HCT116 (cell line): ENCODE measurements at regions not wholly inside any gene's neighbourhood (a gene's known extent, or its start where the extent isn't known, plus 50 kb on each side); places are given as distances from the start of the nearest gene placed in this dataset.

ENCODE experiments used
- ATAC-seq: fragments of 200-7000 bp; cut with Tn5 transposase; 2 replicates; pipeline ENCODE4 v1.9.1; 2020; ENCODE audit warnings: mild to moderate bottlenecking, moderate library complexity
- BruUV-seq: library from RNA; stranded (reverse); fragments of 400-500 nt; replicated peaks from 2 replicates; lab custom pipeline; 2021; lab: Mats Ljungman, UMichigan
- CTCF ChIA-PET: fragments of 300-600 bp; sonication (Branson Sonifier 250); formaldehyde crosslinking; loops from one replicate; lab custom pipeline; 2021; ENCODE audit warnings: antibody characterized with exemption; lab: Charles Lee
- POLR2A ChIA-PET: fragments of 300-600, 350-600 bp; sonication (Branson Sonifier 250); formaldehyde crosslinking; loops from one replicate; lab custom pipeline; 2021; ENCODE audit warnings: antibody characterized with exemption; lab: Charles Lee
- RAD21 ChIA-PET, 2 experiments: fragments of 300-600 bp; sonication (Branson Sonifier 250); formaldehyde crosslinking; loops; one replicate each; lab custom pipeline; 2023; ENCODE audit warnings: low total read pairs in 2 of 2; ENCODE audit not compliant: uncharacterized antibody in 2 of 2, unreplicated experiment in 2 of 2, low non-redundant PET in 1 of 2; lab: Charles Lee
- DNase-seq: peaks from one replicate; pipeline ENCODE4 v3.0.0-alpha.2; 2010; ENCODE audit warnings: low read depth, low spot score
- H2AFZ ChIP-seq: fragments of 200-600 bp; shearing (Covaris generic), sonication (generic); 2 replicates; pipeline ENCODE4 v1.6.1; 2017; ENCODE audit warnings: low read depth, mixed run types, mixed read lengths, antibody characterized with exemption, low read length; ENCODE audit not compliant: poor library complexity, severe bottlenecking
- H3K27ac ChIP-seq: 2 replicates; pipeline ENCODE4 v1.5.1; 2012; ENCODE audit warnings: low read depth, low read length
- H3K27me3 ChIP-seq: fragments of 200-600 bp; sonication (generic); 2 replicates; pipeline ENCODE4 v1.6.1; 2016; ENCODE audit warnings: mixed run types, low read length, mixed read lengths; ENCODE audit not compliant: insufficient read depth
- H3K36me3 ChIP-seq, 2 experiments: fragments of 200-500 bp in 1 of 2; fragments of 200-600 bp in 1 of 2; sonication (Bioruptor generic) in 1 of 2; sonication (generic) in 1 of 2; 2 replicates each; pipeline versions ENCODE4 v1.5.1 to v1.6.1; 2014 to 2016; ENCODE audit warnings: low read length in 2 of 2, inconsistent platforms in 1 of 2, mixed read lengths in 1 of 2, mixed run types in 1 of 2; ENCODE audit not compliant: insufficient read depth in 2 of 2, control insufficient read depth in 1 of 2
- H3K4me1 ChIP-seq, 2 experiments: fragments of 200-600 bp in 1 of 2; sonication (generic) in 1 of 2; 2 replicates each; pipeline versions ENCODE4 v1.5.1 to v1.6.1; 2012 to 2017; ENCODE audit warnings: low read length in 2 of 2, inconsistent platforms in 1 of 2, mild to moderate bottlenecking in 1 of 2, mixed read lengths in 1 of 2, mixed run types in 1 of 2, moderate library complexity in 1 of 2; ENCODE audit not compliant: insufficient read depth in 2 of 2, control insufficient read depth in 1 of 2
- H3K4me2 ChIP-seq: fragments of 200-600 bp; sonication (generic); 2 replicates; pipeline ENCODE4 v1.6.1; 2017; ENCODE audit warnings: mixed run types, low read length, mixed read lengths
- H3K4me3 ChIP-seq, 2 experiments: fragments of 200-600 bp in 1 of 2; sonication (generic) in 1 of 2; replicated peaks in 1 of 2; 2 replicates each; pipeline ENCODE4 v1.5.1; 2011 to 2016; ENCODE audit warnings: low read length in 2 of 2, control low read depth in 1 of 2, low read depth in 1 of 2, mild to moderate bottlenecking in 1 of 2, mixed read lengths in 1 of 2, mixed run types in 1 of 2
- H3K79me2 ChIP-seq: fragments of 200-600 bp; sonication (generic); 2 replicates; pipeline ENCODE4 v1.6.1; 2017; ENCODE audit warnings: mild to moderate bottlenecking, mixed run types, low read length, moderate library complexity, mixed read lengths; ENCODE audit not compliant: insufficient read depth
- H3K9ac ChIP-seq: fragments of 200-600 bp; sonication (generic); 2 replicates; pipeline ENCODE4 v1.6.1; 2016; ENCODE audit warnings: low read length, mixed read lengths
- H3K9me2 ChIP-seq: fragments of 200-600 bp; sonication (generic), shearing (Covaris generic); 2 replicates; pipeline ENCODE4 v1.6.1; 2017; ENCODE audit warnings: mixed run types, mild to moderate bottlenecking, moderate library complexity; ENCODE audit not compliant: insufficient read depth
- H3K9me3 ChIP-seq, 2 experiments: fragments of 200-500 bp in 1 of 2; fragments of 200-600 bp in 1 of 2; sonication (Bioruptor generic) in 1 of 2; sonication (generic) in 1 of 2; 2 replicates each; pipeline ENCODE4 v1.6.1; 2014 to 2017; ENCODE audit warnings: low read length in 2 of 2, mixed read lengths in 2 of 2, inconsistent platforms in 1 of 2, low read depth in 1 of 2, mild to moderate bottlenecking in 1 of 2, mixed run types in 1 of 2, moderate library complexity in 1 of 2; ENCODE audit not compliant: control insufficient read depth in 1 of 2, insufficient read depth in 1 of 2
- H4K20me1 ChIP-seq: fragments of 200-600 bp; sonication (generic), shearing (Covaris generic); 2 replicates; pipeline ENCODE4 v1.6.1; 2017; ENCODE audit warnings: mixed run types, mild to moderate bottlenecking, moderate library complexity; ENCODE audit not compliant: insufficient read depth
- CBX3 ChIP-seq: IDR thresholded peaks from 2 replicates; pipeline ENCODE4 v1.6.1; 2012; ENCODE audit warnings: low read depth
- CEBPB ChIP-seq: IDR thresholded peaks from 2 replicates; pipeline ENCODE4 v1.6.1; 2012; ENCODE audit warnings: low read depth
- EGR1 ChIP-seq: IDR thresholded peaks from 2 replicates; pipeline ENCODE4 v1.6.1; 2012; ENCODE audit warnings: low read depth
- ELF1 ChIP-seq: IDR thresholded peaks from 2 replicates; pipeline ENCODE4 v1.6.1; 2012; ENCODE audit warnings: low read depth, borderline replicate concordance
- EZH2 ChIP-seq: fragments of 200-600 bp; sonication (generic); IDR thresholded peaks from 2 replicates; pipeline ENCODE4 v1.6.1; 2017; ENCODE audit warnings: antibody characterized with exemption, mixed run types
- EZH2phosphoT487 ChIP-seq: fragments of 200-600 bp; IDR thresholded peaks from 2 replicates; pipeline ENCODE4 v1.6.1; 2018; ENCODE audit warnings: antibody characterized with exemption, borderline replicate concordance
- FOSL1 ChIP-seq: IDR thresholded peaks from 2 replicates; pipeline ENCODE4 v1.6.1; 2012; ENCODE audit warnings: low read depth
- JUND ChIP-seq: IDR thresholded peaks from 2 replicates; pipeline ENCODE4 v1.6.1; 2012
- POLR2A ChIP-seq: IDR thresholded peaks from 2 replicates; pipeline ENCODE4 v1.7.0; 2011; ENCODE audit warnings: borderline replicate concordance; ENCODE audit not compliant: insufficient read depth, insufficient read length; ENCODE audit errors: extremely low read depth
- POLR2AphosphoS5 ChIP-seq: IDR thresholded peaks from 2 replicates; pipeline ENCODE4 v1.6.1; 2011; ENCODE audit warnings: mild to moderate bottlenecking, low read depth, low read length, moderate library complexity
- SIN3A ChIP-seq: IDR thresholded peaks from 2 replicates; pipeline ENCODE4 v1.6.1; 2012; ENCODE audit warnings: low read depth
- SP1 ChIP-seq: IDR thresholded peaks from 2 replicates; pipeline ENCODE4 v1.6.1; 2012; ENCODE audit warnings: low read depth
- SRF ChIP-seq: IDR thresholded peaks from 2 replicates; pipeline ENCODE4 v1.6.1; 2012; ENCODE audit warnings: low read depth
- TCF7L2 ChIP-seq: IDR thresholded peaks from 2 replicates; pipeline ENCODE4 v1.7.0; 2011; ENCODE audit warnings: borderline replicate concordance, inconsistent platforms; ENCODE audit not compliant: insufficient read depth, insufficient read length; ENCODE audit errors: extremely low read depth
- ZNF274 ChIP-seq: fragments of 200-500 bp; sonication (Bioruptor generic); IDR thresholded peaks from 2 replicates; pipeline ENCODE4 v1.6.1; 2014; ENCODE audit warnings: mild to moderate bottlenecking, low read depth, low read length, inconsistent platforms
- intact Hi-C: fragments of 100-400 bp; cut with micrococcal nuclease; formaldehyde crosslinking; loops from 2 replicates; pipeline ENCODE4 v1.10.0; 2022
- TF ChIP-seq, protein P1 (sequence below), 3 experiments: fragments of 200-600 bp in 1 of 3; sonication (generic) in 1 of 3; IDR thresholded peaks in 2 of 3; conservative IDR thresholded peaks in 1 of 3; 2 replicates each; pipeline ENCODE4 v1.5.1; 2012 to 2017; ENCODE audit warnings: low read depth in 2 of 3, low read length in 2 of 3, antibody characterized with exemption in 1 of 3, borderline replicate concordance in 1 of 3, control low read depth in 1 of 3, mild to moderate bottlenecking in 1 of 3, mixed read lengths in 1 of 3, mixed run types in 1 of 3, moderate library complexity in 1 of 3; ENCODE audit not compliant: insufficient read depth in 1 of 3
- TF ChIP-seq, protein P2 (sequence below): IDR thresholded peaks from 2 replicates; pipeline ENCODE4 v1.6.1; 2012
- TF ChIP-seq, protein P3 (sequence below): IDR thresholded peaks from 2 replicates; pipeline ENCODE4 v1.6.1; 2012

DNA sequence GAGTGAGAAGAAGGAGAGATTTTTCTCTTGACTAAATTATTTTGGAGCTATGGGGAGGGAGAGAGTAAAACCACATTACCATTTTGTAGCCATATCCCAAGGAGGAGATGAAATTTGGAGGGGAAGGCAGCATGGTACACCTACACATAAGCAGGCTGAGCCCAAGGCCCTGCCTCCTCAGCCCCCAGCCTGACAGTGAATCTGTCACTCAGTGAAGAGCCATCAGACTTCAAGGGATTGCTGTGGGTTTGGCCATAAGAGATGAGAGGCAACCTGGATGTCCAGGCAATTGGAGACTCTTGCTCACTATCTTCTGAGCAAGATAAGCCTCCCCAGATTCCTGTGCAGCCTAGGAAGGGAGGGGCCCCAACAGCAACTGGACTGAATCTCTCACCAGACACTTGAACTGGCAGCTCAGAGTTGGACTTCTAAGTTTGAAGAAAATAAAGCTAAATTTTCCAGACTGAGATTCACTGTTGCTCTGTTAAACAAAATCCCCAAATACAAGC lies 216.6 kb downstream of the SEMA6A start:
- ChIA-PET RAD21 (no interaction called here), CTCF (no interaction called here), POLR2A (interaction anchor here (0.5 kb wide), 1 partner anchor 297 kb away, joined by 3 read pairs; no protein-coding TSS in a partner anchor)
- ATAC-seq (no peak), DNase-seq (no peak)
- Histone ChIP-seq H3K9me3 (no peaks in the 10 kb centered on the region; a peak in 1 of 4 replicates), H3K4me2 (no peak overlapping the region), H3K27ac (no peak overlapping the region), H3K9me2 (no peaks in the 10 kb centered on the region), H3K9ac (no peak overlapping the region), H3K36me3 (no peaks in the 10 kb centered on the region), H4K20me1 (no peaks in the 10 kb centered on the region), H3K27me3 (no peaks in the 10 kb centered on the region), H2AFZ (no peak overlapping the region), H3K4me3 (no peak overlapping the region), H3K79me2 (no peaks in the 10 kb centered on the region), H3K4me1 (no peaks in the 10 kb centered on the region)
- intact Hi-C loops = no loop called here
- no peak for TF ChIP-seq POLR2AphosphoS5
- TF ChIP-seq, protein P1, sequence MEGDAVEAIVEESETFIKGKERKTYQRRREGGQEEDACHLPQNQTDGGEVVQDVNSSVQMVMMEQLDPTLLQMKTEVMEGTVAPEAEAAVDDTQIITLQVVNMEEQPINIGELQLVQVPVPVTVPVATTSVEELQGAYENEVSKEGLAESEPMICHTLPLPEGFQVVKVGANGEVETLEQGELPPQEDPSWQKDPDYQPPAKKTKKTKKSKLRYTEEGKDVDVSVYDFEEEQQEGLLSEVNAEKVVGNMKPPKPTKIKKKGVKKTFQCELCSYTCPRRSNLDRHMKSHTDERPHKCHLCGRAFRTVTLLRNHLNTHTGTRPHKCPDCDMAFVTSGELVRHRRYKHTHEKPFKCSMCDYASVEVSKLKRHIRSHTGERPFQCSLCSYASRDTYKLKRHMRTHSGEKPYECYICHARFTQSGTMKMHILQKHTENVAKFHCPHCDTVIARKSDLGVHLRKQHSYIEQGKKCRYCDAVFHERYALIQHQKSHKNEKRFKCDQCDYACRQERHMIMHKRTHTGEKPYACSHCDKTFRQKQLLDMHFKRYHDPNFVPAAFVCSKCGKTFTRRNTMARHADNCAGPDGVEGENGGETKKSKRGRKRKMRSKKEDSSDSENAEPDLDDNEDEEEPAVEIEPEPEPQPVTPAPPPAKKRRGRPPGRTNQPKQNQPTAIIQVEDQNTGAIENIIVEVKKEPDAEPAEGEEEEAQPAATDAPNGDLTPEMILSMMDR (IDR thresholded peaks at IDR 0.05 in 2 of 3, conservative IDR thresholded peaks at IDR 0.05 in 1 of 3; ENCODE audit: borderline replicate concordance in 1 of 3, insufficient read depth in 1 of 3, low read depth in 2 of 3, low read length in 2 of 3) = no peak
- no peak for TF ChIP-seq CBX3
- no peak for TF ChIP-seq ZNF274
- TF ChIP-seq, protein P2, sequence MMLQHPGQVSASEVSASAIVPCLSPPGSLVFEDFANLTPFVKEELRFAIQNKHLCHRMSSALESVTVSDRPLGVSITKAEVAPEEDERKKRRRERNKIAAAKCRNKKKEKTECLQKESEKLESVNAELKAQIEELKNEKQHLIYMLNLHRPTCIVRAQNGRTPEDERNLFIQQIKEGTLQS = no peak
- TF ChIP-seq FOSL1 = no peak
- no peak for TF ChIP-seq SRF
- TF ChIP-seq, protein P3, sequence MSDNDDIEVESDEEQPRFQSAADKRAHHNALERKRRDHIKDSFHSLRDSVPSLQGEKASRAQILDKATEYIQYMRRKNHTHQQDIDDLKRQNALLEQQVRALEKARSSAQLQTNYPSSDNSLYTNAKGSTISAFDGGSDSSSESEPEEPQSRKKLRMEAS = no peak
- no peak for TF ChIP-seq CEBPB
- no peak for TF ChIP-seq TCF7L2
- no peak for TF ChIP-seq EZH2phosphoT487
- TF ChIP-seq SIN3A = no peak
- TF ChIP-seq POLR2A = no peak
- no peak for TF ChIP-seq ELF1
- no peak for TF ChIP-seq EZH2
- no peak for TF ChIP-seq SP1
- no peak for TF ChIP-seq JUND
- no peak for TF ChIP-seq EGR1
- no TSS peak for BruUV-seq
